Dedifferentiated amniotic fluid mesenchymal stem cell (primary cell): ENCODE measurements at regions not wholly inside any gene's neighbourhood (a gene's known extent, or its start where the extent isn't known, plus 50 kb on each side); places are given as distances from the start of the nearest gene placed in this dataset.
"Not testable (repeated sequence)": the region's sequence is repeated elsewhere in the genome, so short reads cannot be mapped to it uniquely, and the experiment has no call there.

Experiments used
- DNase-seq: peaks from one replicate; pipeline ENCODE4 v3.0.0-alpha.2; 2016; ENCODE audit errors: extremely low spot score

DNA sequence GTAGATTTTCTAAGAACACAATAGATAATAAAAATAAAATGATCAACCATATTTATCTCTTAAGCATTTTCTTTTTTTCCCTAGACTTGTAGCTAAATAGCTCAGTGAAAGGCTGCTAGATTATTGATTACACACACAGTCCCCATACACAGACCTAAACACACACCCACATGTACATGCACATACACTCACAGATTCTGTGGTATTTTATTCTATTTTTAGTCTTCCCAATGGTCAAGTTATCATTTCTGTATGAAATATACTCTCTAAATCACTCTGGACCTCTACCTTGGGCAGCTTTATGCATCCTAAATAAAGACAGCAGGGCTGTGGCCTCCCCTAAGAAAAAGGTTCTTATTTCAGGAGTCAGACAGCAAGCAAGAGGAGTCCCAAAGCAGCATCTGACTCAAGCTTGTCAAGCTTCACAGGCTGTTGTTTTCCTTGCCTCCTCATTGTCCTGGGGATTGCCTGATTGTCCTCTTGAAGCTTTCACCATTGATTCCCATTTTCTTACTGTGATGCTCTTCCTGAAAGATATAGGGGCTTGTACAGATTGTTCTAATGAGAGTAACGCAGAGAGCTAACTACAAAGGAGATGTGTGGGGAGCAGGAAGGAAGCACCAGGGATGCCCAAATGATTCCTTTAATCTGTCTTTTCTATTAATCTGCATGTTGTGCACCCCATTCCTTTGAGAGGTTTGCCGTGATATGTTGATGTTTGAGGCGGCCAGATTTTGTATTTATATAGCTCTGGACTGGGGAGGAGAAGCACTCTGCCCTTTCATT is 986.5 kb downstream of the PCDH17 start:
- no peak for DNase-seq

DNA sequence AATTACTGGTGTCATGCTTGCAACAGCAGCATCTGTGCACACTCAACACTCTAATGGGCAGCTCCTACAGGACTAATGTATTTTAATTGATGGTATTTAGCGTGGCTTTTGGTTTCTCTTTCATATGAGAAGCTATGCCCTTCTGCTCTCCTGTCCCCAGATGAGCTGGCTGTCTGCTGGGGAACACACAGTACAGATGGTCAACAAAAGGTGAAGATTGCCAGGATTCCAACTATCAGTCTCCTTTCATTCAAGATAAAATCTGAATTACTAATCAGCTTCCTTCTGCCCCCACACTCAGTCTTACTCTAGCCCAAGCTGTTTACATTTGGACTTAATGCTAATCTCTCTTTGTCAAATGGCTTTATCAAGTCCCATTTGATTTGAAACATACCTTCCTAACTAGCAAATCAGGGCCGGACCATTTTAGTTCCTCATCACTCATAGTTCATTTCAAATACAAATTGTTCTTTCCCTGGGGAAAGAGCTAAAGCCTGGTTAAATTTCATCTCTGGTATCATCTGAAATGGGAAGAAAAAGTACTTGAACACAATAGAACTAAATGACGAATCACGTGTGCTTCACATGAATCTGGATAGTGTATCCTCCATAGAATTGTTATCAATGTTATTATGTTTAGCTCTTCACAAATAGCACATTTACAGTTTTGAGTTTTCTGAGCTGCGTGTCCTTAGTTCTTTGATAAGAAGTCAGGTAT is 988.0 kb downstream of the PCDH17 start:
- DNase-seq: no peak

DNA sequence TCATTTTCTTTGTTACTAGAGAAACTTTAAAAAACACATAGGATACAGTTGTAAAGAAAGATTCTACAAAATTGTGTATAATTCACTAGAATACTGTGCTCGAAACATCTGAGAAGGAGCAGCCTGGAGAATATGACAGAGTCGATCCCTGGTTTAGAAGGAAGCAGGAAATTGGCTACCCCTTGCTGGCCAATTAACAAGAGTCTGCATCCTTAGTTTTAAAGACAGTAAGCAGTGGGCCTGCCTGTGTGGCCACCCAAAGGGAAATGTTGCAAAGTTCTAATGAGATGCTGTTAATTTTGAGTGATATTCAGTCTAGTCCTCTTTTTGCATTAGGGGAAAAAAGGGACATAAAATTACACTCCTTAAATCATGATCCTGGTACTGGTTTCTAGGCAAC is 988.6 kb downstream of the PCDH17 start:
- DNase-seq: no peak

GRCh38 chr13:58625703-58626389 is 994.3 kb downstream of the PCDH17 start:
- DNase-seq: no peak

- DNase-seq: no peak
These were observed 999.2 kb downstream of the PCDH17 start for GRCh38 chr13:58630794-58631193.

DNA sequence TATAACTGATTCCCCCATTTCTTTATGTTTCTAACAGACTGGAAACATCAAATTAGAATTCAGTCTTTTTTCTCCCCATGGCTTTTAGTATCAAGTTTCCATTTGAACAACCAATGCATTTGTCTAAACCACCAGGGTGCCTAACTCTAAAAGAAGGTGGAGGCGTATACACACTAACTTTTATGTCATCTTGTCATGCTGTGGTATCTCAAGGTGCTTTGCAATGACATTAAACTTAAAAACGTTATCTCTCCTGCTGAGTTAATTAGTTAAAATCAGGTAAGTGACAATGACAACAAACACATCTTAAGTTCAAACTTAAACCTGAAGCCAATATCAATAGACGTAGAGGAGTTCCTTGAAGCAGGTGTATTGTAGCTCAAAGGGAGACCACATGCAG is 1001.7 kb downstream of the PCDH17 start:
- no peak for DNase-seq

DNA sequence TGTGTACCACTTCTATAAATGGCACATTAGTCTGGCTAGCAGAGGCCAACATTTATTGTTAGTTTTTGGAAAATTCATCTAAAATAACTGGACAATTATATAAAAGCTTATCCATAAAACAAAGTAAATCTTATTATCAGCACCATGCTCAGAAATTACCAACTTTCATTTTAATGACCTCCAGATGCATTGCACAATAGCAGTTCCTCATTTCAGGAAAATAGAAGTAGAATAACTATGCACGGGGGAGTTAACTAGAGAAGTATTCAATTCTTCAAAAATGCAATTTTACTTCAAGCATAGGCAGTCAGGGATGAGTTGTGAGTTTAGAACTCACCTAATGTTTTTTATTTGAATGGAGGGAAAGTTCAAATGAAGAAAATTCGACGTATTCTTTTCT is 1023.5 kb downstream of the PCDH17 start:
- no peak for DNase-seq

- no peak for DNase-seq
These were observed 1029.3 kb downstream of the PCDH17 start for GRCh38 chr13:58660826-58661225.

DNA sequence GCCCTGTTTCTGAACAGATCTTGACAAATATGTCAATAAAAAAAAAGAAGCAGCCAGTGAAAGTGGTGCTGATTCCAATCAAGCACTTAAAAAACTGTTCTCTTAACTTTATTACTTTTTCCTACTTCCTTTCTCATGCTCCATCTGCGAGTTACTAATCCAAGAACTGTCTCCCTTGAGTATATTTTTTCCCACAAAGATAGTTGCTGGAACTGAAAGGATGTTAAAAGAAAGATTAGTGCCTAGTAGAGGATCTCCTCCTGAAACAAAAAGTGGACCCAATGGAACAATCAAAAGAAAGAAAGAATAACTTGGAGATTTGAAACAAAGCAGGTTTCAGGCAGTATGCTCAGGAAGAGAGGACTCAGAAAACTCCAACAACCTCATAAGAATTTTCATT is 1034.8 kb downstream of the PCDH17 start:
- DNase-seq: no peak

- no peak for DNase-seq
These were observed 1035.6 kb downstream of the PCDH17 start for GRCh38 chr13:58667096-58667495.

GRCh38 chr13:58680115-58680514 is 1048.6 kb downstream of the PCDH17 start:
- no peak for DNase-seq

DNA sequence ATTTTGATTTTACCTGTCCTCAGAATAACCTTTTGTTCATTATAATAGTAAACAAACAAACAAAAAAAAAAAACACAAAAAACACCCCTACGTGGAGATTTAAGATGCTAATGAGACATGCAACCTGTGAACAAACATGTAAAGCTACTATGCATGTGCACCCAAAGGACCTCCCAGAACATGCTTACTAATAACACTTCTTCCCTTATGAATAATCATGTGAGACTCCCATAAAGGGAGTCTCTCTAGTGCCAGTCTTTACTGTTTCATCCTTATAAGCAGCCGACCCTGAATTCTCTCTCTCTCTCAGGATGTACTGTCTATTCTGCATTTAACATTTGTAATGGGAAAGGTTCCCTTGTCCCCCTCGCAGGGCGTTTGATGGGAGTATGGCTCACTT is 1051.1 kb downstream of the PCDH17 start:
- no peak for DNase-seq

DNA sequence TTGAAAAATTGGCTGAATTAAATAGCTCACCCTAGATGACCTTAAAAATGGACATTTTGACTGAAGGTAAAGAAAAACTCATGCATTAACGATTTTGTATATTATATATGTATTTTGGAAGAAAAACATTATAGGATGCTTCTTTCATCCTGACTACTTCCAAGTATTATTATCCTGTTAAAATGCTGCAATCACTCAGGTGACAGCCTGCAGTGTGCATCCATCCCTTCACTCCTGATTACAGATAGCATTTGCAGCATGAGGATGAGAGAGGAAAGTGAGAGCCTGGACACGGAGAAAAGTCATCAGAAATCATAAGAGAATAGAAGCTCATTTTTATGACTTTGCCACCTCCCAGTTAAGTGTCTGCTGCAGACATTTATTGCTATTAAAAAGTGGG is 1055.6 kb downstream of the PCDH17 start:
- DNase-seq: no peak

GRCh38 chr13:58698531-58698930 is 1067.0 kb downstream of the PCDH17 start:
- no peak for DNase-seq

DNA sequence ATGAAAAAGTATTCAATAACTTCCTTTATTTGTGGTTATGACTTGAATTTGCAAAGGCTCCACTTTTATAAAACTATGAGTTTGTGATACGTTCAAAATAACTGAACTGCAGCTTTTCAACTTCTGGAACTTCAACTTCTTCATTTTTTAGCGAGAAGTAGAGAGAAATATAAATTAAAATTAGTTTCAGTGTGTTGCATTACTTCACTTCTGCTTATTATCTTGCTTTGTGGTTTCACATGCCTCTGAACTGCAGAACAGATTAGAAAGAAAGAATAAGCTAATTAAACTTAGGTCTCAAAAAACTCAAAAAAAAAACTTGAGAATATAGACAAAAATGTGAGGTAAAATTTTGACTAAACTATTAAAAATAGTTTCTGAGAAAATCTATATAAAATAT is 1073.4 kb downstream of the PCDH17 start:
- no peak for DNase-seq

GRCh38 chr13:58706421-58706820 is 1074.9 kb downstream of the PCDH17 start:
- no peak for DNase-seq

DNA sequence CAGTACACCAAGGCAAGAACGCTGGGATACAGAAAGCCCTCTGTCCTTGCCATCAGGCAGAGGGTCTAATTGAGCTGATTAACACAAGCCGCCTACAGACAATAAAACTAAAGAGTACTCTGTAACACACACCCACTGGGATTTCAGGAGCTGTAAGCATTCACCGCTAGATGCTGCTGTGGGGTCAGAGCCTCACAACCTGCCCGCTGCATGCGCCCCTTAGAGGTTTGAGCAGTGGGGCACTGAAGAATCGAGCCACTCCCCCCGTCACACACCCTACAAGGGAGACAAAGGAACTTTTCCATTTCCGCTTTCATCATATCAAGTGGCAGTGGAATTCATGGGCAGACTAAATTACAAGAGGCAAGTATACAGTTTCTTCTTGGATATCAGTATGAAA is 1080.6 kb downstream of the PCDH17 start:
- no peak for DNase-seq

GRCh38 chr13:58714016-58714415 is 1082.5 kb downstream of the PCDH17 start:
- DNase-seq: not testable (repeated sequence)

DNA sequence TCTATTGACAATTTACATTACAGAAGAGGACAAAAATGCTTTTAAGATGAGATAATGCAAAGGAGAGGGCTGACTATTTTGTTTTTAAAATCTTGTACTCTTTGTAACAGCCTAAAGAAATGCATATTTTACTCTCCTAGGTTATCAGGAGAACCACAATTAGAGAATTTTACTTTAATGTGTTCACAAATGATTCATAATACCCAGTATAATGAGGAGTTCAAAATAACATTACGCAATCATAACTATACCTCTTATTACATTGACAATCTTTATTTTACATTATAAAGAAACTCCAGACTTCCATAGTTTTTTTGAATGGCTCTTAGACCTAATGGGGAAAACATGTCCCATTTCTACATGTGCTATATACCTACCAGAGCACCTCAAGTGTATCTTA is 1089.7 kb downstream of the PCDH17 start:
- no peak for DNase-seq

GRCh38 chr13:58728126-58728525 is 1096.6 kb downstream of the PCDH17 start:
- no peak for DNase-seq

- DNase-seq: no peak
These were observed 1097.8 kb downstream of the PCDH17 start for GRCh38 chr13:58729361-58729760.

DNA sequence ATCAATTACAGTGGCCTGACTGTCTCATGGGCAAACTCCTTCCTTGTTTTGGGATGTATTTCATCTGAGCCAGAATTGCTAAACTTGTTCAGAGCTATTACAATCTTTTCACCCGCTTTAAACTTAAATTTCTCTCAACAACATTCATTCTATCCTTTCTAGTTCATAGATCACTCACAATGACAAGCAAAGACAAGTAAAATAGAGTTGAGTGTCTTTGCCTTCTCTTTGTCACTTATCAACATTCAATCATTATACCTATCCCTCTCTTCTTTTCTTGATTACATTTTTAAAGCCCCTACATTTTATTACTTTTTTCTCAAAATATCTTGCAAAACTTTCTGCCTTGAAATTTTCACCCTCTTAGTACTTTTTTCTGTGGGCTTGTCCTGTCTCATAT is 1113.1 kb downstream of the PCDH17 start:
- DNase-seq: no peak

GRCh38 chr13:58767566-58767965 is 1136.0 kb downstream of the PCDH17 start:
- DNase-seq: no peak
